ENCODE measurements at regions not wholly inside any gene's neighbourhood (a gene's known extent, or its start where the extent isn't known, plus 50 kb on each side); places are given as distances from the start of the nearest gene placed in this dataset.

GRCh38 chr16:64313726-64314125 is 808.1 kb downstream of the CDH11 start:
- no peak for TF ChIP-seq CTCF (IDR thresholded peaks at IDR 0.05; ENCODE audit: insufficient read depth in 1 of 2, low read depth in 1 of 2, low read length in 1 of 2, severe bottlenecking in 1 of 2, unreplicated experiment in 1 of 2)
- H3K36me3 ChIP-seq (ENCODE audit: control insufficient read depth, insufficient read depth, low read length) = no peaks in the 10 kb centered on the region
- no peaks in the 10 kb centered on the region for H3K27me3 Mint-ChIP-seq (ENCODE audit: insufficient read depth, unreplicated experiment)
- no TSS peak for BruUV-seq (replicated peaks)
- H3K27me3 ChIP-seq (replicated peaks; ENCODE audit: control insufficient read depth, insufficient read depth, low read length) = no peaks in the 10 kb centered on the region
- no peaks in the 10 kb centered on the region for H3K4me1 Mint-ChIP-seq (ENCODE audit: low read depth, unreplicated experiment)
- H3K4me3 Mint-ChIP-seq (ENCODE audit: unreplicated experiment) = no peak overlapping the region
- H3K27ac Mint-ChIP-seq (ENCODE audit: unreplicated experiment) = no peak overlapping the region
- DNase-seq = no peak
- POLR2A ChIA-PET = no interaction called here
- CTCF ChIA-PET = no interaction called here
- no peaks in the 10 kb centered on the region for H3K4me1 ChIP-seq
- no peak overlapping the region for H3K4me3 ChIP-seq (ENCODE audit: low read depth, low read length)
- no peaks in the 10 kb centered on the region for H3K36me3 Mint-ChIP-seq (ENCODE audit: insufficient read depth, unreplicated experiment)
- H3K9me3 Mint-ChIP-seq (ENCODE audit: unreplicated experiment) = peaks cover 9% of the 10 kb centered on the region
- intact Hi-C loops (cut with micrococcal nuclease; ENCODE audit: unreplicated experiment) = no loop called here
- no peaks in the 10 kb centered on the region for H3K9me3 ChIP-seq

GRCh38 chr16:64312980-64313379 is 808.9 kb downstream of the CDH11 start:
- peaks cover 9% of the 10 kb centered on the region for H3K9me3 Mint-ChIP-seq (ENCODE audit: unreplicated experiment)

GRCh38 chr16:64312292-64312691 is 809.6 kb downstream of the CDH11 start:
- TF ChIP-seq CTCF (IDR thresholded peaks at IDR 0.05; ENCODE audit: insufficient read depth in 1 of 2, low read depth in 1 of 2, low read length in 1 of 2, severe bottlenecking in 1 of 2, unreplicated experiment in 1 of 2) = no peak
- POLR2A ChIA-PET = no interaction called here
- no peak overlapping the region for H3K4me3 ChIP-seq (ENCODE audit: low read depth, low read length)
- Mint-ChIP-seq H3K36me3 (ENCODE audit: insufficient read depth, unreplicated experiment) (no peaks in the 10 kb centered on the region), H3K4me1 (ENCODE audit: low read depth, unreplicated experiment) (no peaks in the 10 kb centered on the region), H3K4me3 (ENCODE audit: unreplicated experiment) (no peak overlapping the region), H3K9me3 (ENCODE audit: unreplicated experiment) (peaks cover 9% of the 10 kb centered on the region), H3K27me3 (ENCODE audit: insufficient read depth, unreplicated experiment) (no peaks in the 10 kb centered on the region), H3K27ac (ENCODE audit: unreplicated experiment) (no peak overlapping the region)
- CTCF ChIA-PET = no interaction called here
- intact Hi-C loops (cut with micrococcal nuclease; ENCODE audit: unreplicated experiment) = no loop called here
- H3K9me3 ChIP-seq = no peaks in the 10 kb centered on the region
- no peaks in the 10 kb centered on the region for H3K36me3 ChIP-seq (ENCODE audit: control insufficient read depth, insufficient read depth, low read length)
- H3K27me3 ChIP-seq (replicated peaks; ENCODE audit: control insufficient read depth, insufficient read depth, low read length) = no peaks in the 10 kb centered on the region
- no TSS peak for BruUV-seq (replicated peaks)
- DNase-seq = no peak
- H3K4me1 ChIP-seq = no peaks in the 10 kb centered on the region

More at GRCh38 chr16:64312980-64313379, 808.9 kb downstream of the CDH11 start:
- BruUV-seq (replicated peaks) = no TSS peak
- no peak overlapping the region for H3K27ac Mint-ChIP-seq (ENCODE audit: unreplicated experiment)
- H3K27me3 ChIP-seq (replicated peaks; ENCODE audit: control insufficient read depth, insufficient read depth, low read length) = no peaks in the 10 kb centered on the region
- H3K9me3 ChIP-seq = no peaks in the 10 kb centered on the region
- H3K27me3 Mint-ChIP-seq (ENCODE audit: insufficient read depth, unreplicated experiment) = no peaks in the 10 kb centered on the region
- ChIA-PET CTCF (no interaction called here), POLR2A (no interaction called here)
- no peak overlapping the region for H3K4me3 ChIP-seq (ENCODE audit: low read depth, low read length)
- no peak overlapping the region for H3K4me3 Mint-ChIP-seq (ENCODE audit: unreplicated experiment)
- H3K4me1 Mint-ChIP-seq (ENCODE audit: low read depth, unreplicated experiment) = no peaks in the 10 kb centered on the region
- H3K36me3 ChIP-seq (ENCODE audit: control insufficient read depth, insufficient read depth, low read length) = no peaks in the 10 kb centered on the region
- no peaks in the 10 kb centered on the region for H3K36me3 Mint-ChIP-seq (ENCODE audit: insufficient read depth, unreplicated experiment)
- no peak for TF ChIP-seq CTCF (IDR thresholded peaks at IDR 0.05; ENCODE audit: insufficient read depth in 1 of 2, low read depth in 1 of 2, low read length in 1 of 2, severe bottlenecking in 1 of 2, unreplicated experiment in 1 of 2)
- H3K4me1 ChIP-seq = no peaks in the 10 kb centered on the region
- intact Hi-C loops (cut with micrococcal nuclease; ENCODE audit: unreplicated experiment) = no loop called here
- DNase-seq = no peak
